ENCODE measurements at regions not wholly inside any gene's neighbourhood (a gene's known extent, or its start where the extent isn't known, plus 50 kb on each side); places are given as distances from the start of the nearest gene placed in this dataset.
"Not testable (repeated sequence)": the region's sequence is repeated elsewhere in the genome, so short reads cannot be mapped to it uniquely, and the experiment has no call there.

DNA sequence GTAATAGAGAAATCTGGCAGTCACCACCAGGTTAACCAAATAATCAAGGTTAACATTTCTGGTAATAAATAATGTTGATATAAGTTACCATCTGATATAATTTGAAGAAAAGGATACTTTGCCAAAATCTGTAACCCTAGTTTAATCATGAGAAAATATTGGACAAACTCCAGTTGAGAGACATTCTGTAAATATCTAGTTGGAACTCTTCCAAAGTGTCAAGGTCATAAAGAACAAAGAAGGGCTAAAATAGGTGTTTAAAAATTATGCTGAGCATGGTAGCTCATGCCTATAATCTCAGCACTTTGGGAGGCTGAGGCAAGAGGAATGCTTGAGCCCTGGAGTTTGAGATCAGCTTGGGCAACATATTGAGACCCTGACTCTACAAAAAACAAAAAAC is 253.3 kb downstream of the MRPS30 start:
- no peak for DNase-seq

- no peak for DNase-seq
Measured at GRCh38 chr5:45081082-45081481, 272.3 kb downstream of the MRPS30 start.

- DNase-seq, result no peak
Measured at GRCh38 chr5:45089870-45090269, 281.1 kb downstream of the MRPS30 start.

DNA sequence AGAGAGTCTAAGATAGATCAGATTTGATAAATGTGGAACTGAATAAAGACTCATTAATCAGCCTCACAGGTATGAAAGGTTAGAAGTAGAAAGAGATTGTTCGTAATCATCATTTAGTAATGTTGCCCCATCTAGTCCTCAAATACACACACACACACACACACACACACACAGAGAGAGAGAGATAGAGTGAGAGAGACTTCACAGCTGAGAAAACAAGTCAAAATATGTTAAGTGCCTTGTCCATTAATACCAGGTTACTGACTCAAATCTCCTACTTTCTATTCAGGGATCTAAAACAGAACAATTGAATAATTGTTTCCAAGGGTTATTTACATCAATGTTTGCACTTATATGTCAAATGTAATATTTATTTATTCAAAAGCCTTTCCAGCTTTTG is 284.6 kb downstream of the MRPS30 start:
- no peak for DNase-seq

- no peak for DNase-seq
Measured at GRCh38 chr5:45094876-45095440, 286.2 kb downstream of the MRPS30 start.

- no peak for DNase-seq
Measured at GRCh38 chr5:45098483-45098882, 289.7 kb downstream of the MRPS30 start.

DNA sequence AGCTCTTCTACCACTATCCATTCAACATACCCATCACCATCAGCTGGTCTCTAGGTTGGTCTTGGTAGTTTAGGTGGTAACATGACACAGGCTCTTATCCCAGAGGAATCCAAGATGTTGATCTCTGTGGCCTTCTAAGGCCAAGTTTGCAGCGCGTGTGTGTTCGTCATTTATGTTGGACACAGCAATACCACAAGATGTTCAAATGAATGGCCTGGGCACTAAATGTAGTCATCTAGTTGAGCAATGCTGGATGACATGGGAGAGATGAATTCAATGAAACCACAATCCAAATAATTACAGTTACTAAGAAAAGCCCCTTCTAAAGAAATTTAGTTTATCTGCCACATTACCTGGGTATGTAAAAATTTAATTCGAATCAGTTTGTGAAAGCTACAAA is 292.4 kb downstream of the MRPS30 start:
- DNase-seq, result no peak

DNA sequence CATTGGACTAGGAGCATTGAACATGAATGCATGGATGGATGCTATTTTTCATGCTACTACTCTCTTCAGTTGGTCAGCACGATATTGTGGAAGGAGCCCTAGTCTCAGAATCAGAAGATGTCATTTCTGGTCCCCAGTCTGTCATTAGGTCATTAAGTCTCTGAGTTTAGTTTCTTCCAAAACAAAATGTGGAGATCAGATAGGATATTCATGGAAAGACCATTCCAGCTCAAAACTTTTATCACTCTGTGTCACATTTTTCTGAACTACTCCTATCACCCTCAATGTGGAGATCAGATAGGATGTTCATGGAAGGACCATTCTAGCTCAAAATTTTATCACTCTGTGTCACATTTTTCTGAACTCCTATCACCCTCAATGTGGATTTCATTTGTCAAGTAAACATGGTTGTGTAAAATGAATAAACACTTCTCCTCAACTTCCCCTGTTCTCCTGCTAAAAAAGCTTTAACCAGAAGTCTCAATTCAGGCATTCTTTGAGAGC is 296.8 kb downstream of the MRPS30 start:
- DNase-seq, result no peak

DNA sequence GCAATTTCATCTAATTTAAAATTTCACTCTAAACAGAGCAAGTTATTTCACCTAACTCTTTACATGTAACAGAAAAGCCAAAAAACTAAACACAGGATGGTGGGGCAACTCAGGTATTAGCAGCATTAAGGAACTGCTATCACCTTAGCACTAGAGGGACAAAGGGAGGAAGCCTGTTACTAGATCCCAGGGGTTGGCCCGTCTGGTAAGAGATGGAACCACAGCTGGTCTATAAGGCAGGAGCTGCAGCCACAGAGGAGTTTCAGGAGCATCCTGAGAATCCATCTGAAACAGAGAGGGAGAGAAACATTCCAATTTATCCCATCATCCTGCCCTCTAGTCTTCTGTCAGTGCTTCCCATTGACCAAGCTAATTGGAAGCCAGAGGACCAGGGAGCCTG is 300.3 kb downstream of the MRPS30 start:
- DNase-seq, result no peak

- no peak for DNase-seq
Measured at GRCh38 chr5:45109636-45110035, 300.9 kb downstream of the MRPS30 start.

- no peak for DNase-seq
Measured at GRCh38 chr5:45110399-45110798, 301.7 kb downstream of the MRPS30 start.

GRCh38 chr5:45113726-45114125 is 305.0 kb downstream of the MRPS30 start:
- peak; percentile 23 for DNase-seq

GRCh38 chr5:45132972-45133371 is 324.2 kb downstream of the MRPS30 start:
- no peak for DNase-seq

GRCh38 chr5:45162974-45163373 is 354.2 kb downstream of the MRPS30 start:
- no peak for DNase-seq

- no peak for DNase-seq
Measured at GRCh38 chr5:45171563-45171962, 362.8 kb downstream of the MRPS30 start.

DNA sequence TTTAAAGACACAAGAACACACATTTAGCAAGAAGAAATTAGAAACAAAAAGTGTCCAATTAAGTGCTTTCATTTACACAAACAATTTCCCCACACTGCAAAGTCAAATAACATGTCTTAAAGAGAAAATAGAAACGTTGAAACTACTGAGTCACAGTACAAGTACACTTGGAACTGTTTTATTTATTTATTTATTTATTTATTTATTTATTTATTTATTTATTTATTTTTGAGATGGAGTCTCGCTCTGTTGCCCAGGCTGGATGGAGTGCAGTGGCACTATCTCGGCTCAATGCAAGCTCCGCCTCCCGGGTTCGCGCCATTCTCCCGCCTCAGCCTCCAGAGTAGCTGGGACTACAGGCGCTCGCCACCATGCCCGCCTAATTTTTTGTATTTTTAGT is 363.9 kb downstream of the MRPS30 start:
- DNase-seq, result not testable (repeated sequence)

DNA sequence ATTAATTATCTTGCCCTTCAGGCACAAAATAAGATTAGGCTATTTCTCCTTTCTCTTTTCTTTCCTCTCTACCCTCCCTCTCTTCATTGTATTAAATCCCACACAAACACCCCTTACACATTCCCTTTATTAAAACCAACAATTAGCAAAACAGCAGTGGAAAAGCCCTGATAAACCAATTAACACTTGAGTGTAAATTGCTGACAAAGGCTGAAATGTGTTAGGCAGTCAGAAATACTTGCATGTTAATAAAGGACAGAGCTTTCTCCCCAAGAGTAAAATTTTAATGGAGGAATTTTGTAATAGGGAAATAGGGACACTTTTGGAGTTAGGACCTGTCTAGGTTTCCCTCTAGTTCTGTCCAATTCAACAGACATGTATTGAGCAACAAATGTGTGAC is 370.9 kb downstream of the MRPS30 start:
- no peak for DNase-seq

DNA sequence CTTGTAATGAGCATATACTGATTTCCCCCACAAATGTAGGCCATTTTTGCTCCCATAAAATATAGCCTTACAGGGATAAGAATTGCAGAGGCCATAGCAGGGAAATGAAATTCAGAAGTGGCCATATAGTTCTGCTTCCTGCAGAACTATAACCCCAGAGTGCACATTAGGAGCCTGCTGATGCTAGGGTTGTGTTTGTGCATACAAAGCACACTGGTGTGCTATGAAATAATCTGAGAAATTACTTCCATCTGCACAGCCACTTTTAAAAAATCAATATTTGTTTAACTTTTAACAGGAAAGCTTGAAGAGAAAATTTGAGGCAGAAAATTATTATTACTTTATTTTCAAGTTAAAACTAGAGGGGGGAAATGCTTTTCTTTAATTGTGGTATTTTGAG is 380.3 kb downstream of the MRPS30 start:
- DNase-seq, result no peak

GRCh38 chr5:45189481-45189880 is 380.7 kb downstream of the MRPS30 start:
- no peak for DNase-seq

- no peak for DNase-seq
Measured at GRCh38 chr5:45195026-45195425, 386.3 kb downstream of the MRPS30 start.
